Loucy (cell line): ENCODE measurements at regions not wholly inside any gene's neighbourhood (a gene's known extent, or its start where the extent isn't known, plus 50 kb on each side); places are given as distances from the start of the nearest gene placed in this dataset.

Source experiments
- EZH2phosphoT487 ChIP-seq: fragments of 200-600 bp; IDR thresholded peaks from 2 replicates; pipeline ENCODE4 v1.6.1; 2018; ENCODE audit warnings: antibody characterized with exemption, mild to moderate bottlenecking, moderate library complexity, borderline replicate concordance
- TF ChIP-seq, protein P1 (sequence below): fragments of 200-600 bp; sonication (generic); conservative IDR thresholded peaks from 2 replicates; pipeline ENCODE4 v1.5.1; 2014; ENCODE audit warnings: mild to moderate bottlenecking, antibody characterized with exemption, low read length

DNA sequence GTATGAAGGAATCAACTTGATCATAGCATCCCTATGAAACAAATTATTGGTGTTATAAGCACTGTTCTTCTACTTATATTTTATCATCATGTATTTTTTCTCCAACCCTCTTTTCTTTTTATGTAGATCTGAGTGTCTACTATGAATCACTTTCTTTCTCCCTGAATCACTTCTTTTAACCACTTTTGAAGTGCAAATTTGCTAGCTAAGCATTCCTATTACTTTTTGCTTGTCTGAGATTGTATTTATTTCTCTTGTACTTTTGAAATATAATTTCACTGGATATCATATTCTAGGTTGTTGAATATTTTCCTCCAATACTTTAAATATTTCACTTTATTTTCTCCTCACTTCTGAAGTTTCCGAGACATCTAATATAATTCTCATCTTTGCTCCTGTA lies 1282.3 kb upstream of the FLRT2 start:
- TF ChIP-seq, protein P1, sequence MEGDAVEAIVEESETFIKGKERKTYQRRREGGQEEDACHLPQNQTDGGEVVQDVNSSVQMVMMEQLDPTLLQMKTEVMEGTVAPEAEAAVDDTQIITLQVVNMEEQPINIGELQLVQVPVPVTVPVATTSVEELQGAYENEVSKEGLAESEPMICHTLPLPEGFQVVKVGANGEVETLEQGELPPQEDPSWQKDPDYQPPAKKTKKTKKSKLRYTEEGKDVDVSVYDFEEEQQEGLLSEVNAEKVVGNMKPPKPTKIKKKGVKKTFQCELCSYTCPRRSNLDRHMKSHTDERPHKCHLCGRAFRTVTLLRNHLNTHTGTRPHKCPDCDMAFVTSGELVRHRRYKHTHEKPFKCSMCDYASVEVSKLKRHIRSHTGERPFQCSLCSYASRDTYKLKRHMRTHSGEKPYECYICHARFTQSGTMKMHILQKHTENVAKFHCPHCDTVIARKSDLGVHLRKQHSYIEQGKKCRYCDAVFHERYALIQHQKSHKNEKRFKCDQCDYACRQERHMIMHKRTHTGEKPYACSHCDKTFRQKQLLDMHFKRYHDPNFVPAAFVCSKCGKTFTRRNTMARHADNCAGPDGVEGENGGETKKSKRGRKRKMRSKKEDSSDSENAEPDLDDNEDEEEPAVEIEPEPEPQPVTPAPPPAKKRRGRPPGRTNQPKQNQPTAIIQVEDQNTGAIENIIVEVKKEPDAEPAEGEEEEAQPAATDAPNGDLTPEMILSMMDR: no peak
- TF ChIP-seq EZH2phosphoT487: no peak
